ENCODE measurements at regions not wholly inside any gene's neighbourhood (a gene's known extent, or its start where the extent isn't known, plus 50 kb on each side); places are given as distances from the start of the nearest gene placed in this dataset.

DNA sequence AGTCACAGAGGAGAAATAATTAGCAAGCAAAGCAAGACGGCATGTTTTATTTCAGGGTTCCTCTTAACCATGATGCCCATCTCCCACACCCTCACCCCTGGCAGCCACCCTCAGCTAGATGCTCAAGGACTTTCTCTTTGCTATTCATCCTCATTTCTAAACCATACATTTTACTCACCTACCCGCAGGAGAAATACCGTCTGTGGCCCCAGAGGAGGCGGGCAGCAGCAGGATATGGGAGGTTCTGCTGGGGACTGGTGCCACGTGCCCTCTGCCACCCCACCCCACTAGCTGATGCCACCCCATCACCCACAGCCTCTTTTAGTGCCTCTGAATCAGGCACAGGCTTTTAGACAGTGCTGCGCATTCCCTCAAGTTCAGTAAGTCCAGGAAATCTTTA, 168.7 kb upstream of the ITGB1 start:
- DNase-seq = no peak

DNA sequence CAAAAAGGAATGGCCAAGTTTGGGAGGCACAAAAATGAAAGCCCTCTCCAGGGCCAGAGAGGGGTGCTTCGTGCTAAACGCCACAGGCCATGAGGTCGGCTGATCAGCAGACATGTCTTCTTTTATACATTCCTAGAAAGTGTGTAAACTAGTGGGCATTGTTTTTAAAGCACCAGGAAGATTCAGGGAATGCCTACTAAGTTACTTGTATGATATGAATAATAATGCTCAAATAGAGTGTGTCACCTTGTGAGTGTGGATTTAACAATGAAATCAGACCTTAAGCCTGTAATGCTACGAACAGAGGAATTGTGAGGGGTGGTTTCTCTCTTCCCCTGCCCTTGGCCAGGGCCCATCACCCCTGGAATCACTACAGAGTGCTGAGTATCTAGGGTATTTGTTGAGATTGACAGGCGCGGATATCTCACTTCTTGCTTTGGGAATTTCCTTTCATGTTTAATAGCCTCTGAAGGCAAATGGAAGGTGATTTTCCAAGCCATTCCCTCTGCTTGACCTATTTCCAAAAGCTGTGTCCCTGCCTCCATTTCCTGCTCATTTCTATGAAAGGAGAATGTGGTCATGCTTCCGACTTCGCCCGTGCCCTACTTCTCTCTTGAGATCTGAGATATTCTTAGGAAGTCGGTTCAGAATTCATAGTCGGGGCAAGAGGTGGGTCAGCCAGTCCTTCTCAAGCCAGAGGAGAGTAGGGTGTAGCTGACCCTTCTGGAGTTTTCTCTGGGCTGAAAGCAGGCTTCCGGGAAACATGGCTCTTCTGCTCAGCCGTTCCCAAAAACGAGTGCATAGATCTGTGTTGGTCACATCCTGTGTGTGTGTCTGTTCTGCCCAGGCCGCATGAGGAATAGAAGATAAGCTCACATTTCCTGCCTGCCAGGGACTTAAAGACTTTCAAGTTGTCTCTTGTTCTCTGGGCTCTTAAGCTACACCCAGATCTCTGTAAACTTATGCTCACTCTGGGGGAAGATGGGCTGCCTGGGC, 167.8 kb upstream of the ITGB1 start:
- no peak for DNase-seq

DNA sequence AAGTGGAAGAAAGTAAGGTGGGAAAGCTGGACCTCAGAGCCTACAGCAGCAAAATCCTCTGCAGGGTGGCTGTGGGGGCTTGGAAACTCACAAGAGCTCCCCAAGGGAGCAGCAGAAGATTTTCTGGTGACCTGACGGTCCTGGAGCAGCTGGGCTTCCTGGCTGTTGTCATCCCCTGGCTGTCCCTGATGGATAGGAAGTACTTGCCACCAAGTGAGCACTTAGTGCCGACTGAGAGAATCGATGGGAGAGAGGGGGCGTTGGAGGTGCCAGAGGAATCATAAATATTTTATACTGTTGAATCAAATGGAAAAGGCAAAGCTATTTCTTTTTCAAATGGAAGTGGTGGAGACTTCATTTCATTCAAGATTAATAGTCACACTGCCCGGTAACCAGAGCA, 167.1 kb upstream of the ITGB1 start:
- DNase-seq = no peak

DNA sequence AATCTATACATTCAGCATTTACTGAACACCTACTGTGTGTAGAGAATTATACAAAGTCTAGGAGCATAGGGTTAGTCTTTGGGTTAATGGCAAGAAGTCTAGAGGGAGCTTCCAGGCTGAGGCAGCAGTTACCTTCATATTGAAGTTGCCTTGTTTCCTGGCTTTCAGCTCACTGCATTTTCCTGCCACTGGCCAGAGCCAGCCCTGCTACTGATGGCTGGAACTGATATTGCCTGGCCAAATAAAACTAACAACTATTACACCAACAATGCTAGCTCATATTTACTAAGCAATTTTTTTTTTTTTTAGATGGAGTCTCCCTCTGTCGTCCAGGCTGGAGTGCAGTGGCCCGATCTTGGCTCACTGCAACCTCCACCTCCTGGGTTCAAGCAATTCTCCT, 165.7 kb upstream of the ITGB1 start:
- DNase-seq = no peak

DNA sequence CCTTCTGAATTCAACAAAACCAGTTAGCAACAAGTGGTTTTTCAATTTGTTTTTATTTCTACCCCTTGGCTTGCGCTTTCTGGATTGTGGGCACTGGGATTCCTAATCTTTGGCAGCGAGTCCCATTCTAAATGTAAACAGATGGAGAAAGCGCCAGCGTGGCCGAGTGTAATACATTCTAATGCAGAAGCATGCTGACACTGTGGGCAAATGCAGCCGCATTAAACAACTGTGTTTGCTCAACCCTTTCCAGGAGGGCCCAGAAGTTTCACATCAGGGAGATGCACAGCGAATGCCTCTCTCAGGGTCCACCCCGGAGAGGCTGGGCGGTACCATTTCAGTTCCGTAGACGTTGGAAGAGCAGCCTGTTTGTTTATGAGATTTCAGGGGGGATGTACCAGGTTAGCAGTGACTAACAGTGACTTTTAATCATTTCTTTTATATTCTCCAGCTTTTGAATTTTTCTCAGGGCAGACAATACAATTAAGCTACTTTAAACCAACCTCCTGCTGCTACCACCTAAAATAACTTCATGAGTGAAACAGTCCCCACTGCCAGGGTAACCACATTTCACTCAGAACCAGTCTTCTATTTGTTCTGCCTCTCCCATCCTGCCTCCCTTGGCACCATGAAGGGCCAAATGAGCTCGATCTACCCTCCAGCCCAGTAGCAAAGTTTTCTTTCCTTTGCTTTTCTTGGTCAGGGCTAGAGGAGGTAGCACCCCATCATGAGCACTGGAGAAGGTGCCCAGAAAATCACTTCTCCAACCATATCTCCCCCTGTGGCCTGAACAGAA, 164.2 kb upstream of the ITGB1 start:
- no peak for DNase-seq

DNA sequence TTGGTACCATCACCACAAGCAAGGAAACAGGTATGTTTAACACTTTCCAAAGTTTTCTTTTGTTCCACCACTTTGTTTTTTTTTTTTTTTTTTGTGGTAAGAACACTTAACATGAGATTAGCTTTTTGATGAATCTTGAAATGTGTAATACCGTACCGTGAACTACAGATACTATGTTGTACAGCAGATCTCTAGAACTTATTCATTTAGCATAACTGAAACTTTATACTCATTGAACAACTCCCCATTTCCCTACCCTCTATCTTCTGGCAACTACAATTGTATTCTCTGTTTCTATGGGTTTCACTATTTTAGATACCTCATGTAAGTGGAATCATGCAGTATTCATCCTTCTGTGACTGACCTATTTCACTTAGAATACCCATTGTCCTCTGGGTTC, 162.7 kb upstream of the ITGB1 start:
- DNase-seq = no peak

DNA sequence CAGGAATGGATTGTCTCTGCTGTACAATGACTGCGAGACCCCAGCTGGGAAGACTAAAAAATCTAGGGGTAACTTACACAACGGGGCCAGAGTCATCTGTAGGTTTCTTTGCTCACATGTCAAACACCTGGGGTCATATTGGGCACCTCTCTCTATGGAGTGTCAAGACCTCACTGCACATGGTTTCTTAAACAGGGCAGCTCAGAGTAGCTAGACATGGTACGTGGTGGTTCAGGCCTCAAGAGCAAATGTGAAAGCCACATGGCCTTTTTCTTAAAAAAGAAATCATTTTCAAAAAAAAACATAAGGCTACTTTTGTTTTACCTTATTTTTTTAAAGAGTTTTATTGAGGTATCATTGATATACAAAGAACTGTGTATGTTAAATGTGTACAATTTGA, 162.2 kb upstream of the ITGB1 start:
- DNase-seq = no peak

DNA sequence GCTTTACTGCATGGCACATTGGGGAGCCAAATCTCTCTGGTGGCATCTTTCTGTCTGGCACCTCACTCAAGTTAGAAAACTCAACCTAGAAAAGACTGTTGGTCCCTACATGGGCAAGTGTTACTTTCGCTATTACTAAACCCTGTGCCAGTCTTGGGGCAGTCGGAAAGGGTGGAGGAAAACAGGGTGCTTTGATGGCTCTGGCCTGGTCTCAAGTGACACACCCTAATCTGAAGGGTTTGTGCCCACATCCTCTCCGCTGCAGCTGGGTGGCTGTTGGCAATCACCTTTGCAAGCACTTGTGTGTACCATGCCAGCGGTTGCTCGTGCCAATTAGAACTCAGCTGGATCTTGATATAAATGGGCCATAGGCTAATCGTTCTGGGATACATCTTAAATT, 159.8 kb upstream of the ITGB1 start:
- peak; percentile 26 for DNase-seq

DNA sequence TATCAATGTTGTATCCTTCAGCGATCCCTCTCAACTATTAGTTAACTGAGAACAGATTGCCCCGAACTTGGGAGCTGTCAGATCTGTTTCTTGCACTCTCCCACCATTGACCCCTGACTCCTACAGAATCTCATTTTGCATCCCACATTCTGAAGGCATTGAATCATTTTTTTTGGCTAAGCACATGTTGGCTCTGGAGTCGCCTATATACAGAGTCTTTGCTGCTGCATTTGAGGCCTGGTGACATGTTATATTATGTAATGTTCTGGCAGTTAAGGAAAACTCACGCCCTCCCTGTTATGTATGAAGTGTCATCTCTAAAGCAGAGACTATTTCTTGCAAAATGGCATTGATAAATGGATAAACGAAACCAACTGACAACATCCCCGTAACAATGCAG, 159.2 kb upstream of the ITGB1 start:
- DNase-seq = no peak

DNA sequence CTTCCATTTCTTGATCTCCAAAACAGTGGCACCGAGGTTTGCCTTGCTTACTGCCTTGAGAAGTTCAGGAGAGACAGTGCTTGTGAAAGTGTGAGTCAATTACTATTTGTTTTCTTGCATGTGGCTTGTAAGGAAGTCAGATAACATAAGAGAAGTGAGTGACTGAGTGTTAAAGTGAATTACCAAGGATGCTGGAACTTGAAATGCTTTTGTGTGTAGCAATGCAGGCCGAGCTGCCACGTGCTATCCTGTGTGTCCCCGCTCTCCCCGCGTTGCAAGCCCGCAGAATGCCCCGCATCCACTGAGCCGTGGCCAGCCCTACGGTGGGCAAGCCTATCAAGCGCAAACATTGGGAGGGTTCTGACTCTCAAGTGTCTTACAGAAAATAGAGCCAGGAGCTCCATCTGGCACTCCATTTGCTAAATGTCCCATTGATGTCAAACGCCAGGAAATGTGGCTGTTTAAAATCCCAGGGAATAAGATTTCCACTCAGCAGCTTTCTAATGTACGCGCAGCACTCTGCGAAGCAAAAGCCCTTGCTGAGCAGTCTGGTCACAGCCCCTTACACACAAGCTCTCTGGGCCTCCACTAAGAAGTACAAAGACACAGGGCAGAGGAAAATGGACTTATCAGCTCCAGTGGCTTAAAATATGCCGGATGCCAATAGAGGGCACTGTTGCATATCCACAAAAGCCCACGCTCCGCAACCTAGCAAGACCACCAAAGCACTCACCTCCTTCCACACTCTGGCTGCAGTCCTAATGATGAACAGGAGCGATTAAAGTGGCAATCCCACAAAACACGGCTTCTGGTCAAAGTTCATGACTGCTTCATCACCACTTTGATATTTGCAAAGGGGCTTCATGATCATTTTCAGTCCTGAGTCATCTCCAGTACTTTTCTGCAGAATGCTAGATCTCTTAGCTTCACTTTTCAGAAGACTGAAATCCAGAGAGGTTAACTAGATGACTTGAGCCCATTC, 158.0 kb upstream of the ITGB1 start:
- no peak for DNase-seq

DNA sequence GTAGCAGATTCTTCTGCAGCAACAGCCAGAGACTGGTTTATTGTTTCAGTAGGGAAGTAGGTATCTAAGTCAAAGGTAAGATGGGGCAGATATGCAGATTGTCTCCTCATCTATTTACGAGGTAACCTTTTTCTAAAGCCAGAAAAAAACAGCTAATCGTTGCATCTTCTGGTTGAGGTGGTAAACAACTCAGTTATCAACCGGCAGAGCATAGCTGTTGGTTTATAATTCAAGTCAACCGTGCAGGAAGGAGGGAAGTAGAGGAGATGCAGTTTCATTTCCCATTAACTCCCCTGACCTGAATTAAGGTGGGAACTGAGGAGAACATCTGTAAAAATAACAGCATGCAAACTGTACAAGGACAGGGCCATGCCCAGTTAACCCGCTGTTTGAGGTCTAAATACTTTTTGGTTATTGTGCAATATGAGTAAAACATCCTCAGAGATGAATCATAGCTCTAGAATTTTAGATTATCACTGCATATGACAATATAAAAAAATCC, 156.5 kb upstream of the ITGB1 start:
- no peak for DNase-seq

DNA sequence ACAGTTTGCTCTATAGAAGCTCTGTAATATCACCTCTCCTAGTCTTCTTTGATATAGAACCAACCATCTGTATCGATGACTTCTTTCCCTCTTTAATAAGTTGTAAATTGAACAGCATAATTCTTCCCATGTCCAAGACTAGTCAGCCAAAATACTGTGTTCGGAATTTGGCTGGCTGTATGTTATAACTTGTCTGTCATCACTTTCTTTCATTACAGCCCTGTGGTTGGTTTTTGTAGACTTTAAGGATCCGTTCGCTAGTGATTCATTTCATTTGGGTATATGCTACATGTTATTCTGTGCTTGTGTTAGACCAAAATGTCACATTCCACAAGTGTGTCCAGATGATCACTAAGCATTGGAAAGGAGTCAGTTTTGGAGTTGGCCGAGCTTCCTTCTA, 155.4 kb upstream of the ITGB1 start:
- DNase-seq = no peak

DNA sequence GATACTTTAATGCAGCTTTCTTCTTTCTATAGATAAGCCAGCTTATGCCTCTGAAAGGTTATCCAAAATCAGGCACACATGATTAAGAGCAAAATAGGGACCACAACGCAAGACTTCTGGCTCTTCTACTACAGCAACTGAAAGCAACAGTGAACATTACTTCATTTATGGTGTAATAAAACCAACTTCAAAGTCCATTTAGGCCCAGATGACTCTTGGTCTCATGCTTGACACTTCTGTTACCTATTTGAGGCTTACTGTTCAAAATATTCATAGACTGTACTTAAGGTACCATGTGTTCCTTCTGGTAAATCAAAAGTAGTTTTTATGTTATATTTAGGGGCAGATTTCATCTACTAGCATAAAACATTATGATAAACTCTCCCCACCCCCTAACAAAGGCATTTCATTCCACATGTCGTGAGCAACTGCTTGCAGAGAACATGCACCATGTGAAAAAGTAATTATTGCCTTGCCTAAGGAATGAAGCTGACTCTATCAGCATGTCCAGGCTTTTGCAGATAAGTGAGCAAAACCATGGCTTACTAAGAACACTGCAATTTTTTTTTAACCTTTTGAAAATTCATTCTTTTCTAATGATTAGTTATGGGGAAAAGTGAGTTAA, 154.9 kb upstream of the ITGB1 start:
- DNase-seq = no peak

DNA sequence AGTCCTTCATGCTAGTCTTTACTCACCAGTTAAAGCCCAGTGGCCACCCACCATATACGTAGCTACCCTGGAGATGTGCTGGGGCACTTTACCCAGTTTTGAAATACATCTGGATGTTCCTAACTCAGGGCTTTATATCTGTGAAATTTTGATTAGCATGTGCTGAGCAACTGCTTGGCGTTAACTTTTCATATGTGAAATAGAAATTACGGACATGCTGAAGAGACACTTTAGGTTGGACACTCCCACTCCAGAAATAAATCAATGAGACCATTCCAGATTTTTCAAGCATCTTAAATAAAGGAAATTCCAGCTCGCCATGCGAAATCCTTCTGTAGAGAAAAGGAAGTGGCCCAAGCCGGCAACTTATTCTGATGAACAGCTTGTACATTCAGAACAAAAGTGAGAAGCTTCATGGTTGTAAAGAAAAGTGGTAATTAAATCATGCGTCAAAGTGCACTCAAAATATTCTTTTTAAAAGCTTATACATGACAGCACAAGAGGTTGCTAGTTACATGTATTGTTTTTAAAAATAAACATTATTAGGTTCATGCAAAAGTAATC, 153.5 kb upstream of the ITGB1 start:
- no peak for DNase-seq

DNA sequence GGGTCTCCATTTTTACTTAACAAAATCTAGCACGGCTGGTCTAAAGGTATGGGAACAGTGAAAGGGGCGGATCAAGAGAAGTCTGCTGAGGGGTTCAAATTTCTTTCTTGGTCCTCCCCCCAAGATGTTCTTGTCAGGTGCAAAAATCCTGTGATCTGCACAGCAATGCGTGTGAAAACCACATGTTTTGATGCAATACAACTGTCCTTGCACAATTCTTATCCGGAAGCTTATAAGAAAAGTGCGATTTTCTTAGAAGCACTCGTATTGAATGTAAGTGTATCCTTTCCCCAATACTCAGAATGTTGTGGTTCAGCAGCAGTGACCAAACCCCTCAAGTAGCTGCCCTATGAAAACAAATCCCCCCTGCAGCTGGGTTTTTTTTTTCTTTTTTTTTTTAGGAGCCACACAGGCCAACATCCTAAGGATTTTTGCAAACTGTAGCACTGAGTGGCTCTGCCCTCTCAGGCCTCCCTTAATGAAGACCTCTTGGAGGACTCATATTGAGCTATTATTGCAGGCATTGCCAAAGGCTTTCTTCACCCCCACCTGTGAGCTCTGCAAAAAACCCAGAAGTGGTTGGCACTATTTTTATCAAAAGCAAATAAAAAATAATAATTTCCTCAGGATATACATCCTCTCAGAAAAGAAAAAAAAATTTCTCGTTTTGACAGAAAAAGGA, 151.9 kb upstream of the ITGB1 start:
- DNase-seq = no peak

DNA sequence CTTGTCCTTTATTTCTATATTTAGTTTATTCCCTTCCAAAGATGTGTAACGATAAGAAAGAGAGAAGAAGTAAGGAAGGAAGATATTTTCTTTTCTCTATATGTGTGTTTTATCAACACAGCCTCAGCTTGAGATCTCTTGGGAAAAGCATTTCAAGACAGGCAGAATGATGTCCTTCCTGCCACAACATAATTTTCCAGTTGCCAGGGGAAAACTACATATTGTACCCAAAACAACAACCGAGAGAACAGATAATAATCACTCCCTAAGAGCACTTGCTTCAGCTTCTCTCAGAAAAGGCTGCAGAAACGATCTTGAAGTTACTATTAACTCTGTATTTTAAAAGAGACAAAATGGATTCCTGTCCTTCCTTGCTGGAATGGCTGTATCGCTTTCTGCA, 151.4 kb upstream of the ITGB1 start:
- no peak for DNase-seq

DNA sequence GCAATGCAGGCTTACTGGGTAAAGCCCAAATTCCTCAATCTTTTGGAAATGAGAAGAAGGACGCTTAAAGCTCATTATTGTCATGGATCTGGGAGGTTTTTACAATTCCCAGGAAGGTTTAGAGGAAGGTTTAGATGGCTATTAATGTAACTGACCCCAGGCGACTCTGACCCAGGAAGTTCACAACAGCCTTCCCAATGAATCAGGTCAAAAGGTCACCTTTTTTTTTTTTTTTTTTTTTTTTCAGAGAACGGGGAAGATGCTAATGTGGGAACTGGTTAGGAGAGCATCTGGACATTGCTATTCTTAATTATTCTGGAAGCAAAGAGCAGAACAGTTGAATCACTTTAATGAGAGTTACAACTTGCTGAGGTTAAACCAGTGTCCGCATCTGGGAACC, 149.9 kb upstream of the ITGB1 start:
- DNase-seq = no peak

DNA sequence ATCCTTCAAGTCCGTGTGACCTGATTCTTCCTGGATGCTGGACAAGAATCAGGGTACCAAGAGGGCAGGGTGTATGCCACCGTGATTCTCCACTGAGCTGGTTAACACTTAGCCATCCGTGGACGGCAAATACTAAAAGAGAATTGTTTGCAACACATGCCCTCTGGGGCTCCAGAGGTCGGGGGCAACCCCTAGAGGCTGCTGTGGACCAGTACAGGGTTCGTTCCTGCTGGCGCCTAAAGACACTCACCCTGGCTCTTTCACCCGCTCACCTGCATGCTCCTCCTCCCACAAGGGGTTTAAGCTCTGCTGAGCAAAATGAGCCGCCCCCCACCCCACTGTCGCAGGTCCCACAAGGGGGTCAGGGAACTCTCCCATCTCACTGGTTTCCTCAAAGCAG, 148.7 kb upstream of the ITGB1 start:
- no peak for DNase-seq

DNA sequence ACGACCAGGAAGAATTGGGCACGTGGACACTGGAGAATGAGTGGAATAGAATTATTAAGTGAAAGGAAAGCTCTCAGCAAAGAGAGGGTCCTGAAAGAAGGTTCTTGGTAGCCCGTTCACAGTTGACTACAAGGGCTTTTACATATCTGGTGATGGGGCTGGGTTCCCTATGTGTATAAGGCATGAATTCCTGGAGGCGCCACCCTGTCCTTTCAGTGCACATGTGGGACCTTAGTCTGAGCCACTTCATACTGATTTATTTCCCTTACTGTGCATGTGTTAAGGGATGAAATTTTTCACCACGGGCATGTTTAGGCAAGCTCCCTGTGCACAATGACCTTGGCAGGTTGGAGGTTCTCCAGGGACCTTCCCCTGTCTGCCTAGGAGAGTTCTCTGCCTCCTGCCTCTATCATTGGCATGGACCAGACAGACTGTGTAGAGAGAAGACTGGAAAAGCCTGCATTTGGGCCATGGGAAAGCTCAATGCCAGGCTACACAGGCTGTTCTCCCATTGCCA, 145.9 kb upstream of the ITGB1 start:
- DNase-seq = no peak

DNA sequence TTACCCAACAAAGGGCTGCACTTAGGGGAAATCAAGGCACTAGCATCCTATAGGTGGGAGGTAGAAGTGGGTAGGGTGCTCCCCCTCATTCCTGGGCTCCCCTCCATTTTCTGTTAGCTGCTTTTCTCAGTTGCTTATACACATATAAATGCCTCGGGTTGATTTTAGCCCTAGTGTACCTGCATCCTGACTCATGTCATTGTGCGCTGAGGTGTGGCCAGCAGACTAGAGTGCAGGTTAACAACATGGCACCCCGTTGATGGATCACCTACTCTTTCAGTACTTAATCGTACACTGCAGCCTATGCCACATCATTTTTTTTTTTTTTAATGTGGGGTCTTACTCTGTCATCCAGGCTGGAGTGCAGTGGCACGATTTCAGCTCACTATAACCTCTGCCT, 144.0 kb upstream of the ITGB1 start:
- no peak for DNase-seq

DNA sequence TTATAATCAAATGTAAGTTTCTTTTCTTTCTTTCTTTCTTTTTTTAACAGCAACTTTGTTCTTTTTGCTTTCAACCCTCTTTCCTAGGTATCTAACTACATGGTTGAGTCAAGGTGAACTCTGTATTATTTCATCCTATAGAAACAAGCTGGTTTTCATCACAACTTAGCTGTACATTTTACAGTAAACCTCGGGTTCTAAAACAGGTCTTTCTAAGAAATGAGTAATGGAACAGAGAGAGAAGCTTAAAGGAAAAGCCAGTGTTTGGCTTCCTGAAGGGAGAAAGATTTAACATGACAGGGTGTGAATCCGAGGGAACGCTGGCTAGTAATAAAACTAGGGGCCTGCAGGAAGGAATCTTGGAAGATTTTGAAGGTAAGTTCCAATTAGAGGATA, 143.4 kb upstream of the ITGB1 start:
- DNase-seq = no peak

Data from activated CD4-positive, alpha-beta T cell treated with anti-CD3 and anti-CD28 coated beads for 1 hour (primary cell).